ENCODE measurements at regions not wholly inside any gene's neighbourhood (a gene's known extent, or its start where the extent isn't known, plus 50 kb on each side); places are given as distances from the start of the nearest gene placed in this dataset.
A peak's percentile ranks its signal among the peaks of the same experiment; 100 is the strongest.

GRCh38 chr13:91211510-91211909 lies 136.0 kb upstream of the MIR17HG start:
- peaks cover 9% of the 10 kb centered on the region for H3K9me3 Mint-ChIP-seq
- H3K27me3 Mint-ChIP-seq (ENCODE audit: low read depth): no peaks in the 10 kb centered on the region

DNA sequence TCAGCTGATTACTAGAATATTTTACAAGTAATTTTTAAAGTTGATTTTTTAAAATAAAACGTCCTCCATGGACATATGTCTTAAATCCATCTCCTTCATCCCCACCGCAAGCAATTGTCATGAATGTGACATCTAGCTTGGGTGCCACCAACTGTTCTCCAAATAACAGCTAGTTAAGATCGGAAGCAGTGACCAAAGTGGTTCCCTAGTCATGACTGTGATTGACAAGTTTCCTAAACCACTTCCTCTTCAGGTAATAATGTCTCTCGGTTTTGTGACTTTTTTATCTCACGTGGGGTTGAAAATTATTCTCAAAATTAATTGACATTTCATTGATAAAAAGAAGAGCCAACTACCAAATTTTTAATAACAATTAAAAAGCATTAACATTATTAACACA lies 135.3 kb upstream of the MIR17HG start:
- Mint-ChIP-seq H3K9me3 (peaks cover 9% of the 10 kb centered on the region), H3K27ac (ENCODE audit: unreplicated experiment) (no peak overlapping the region), H3K4me1 (peaks cover 76% of the 10 kb centered on the region), H3K27me3 (ENCODE audit: low read depth) (no peaks in the 10 kb centered on the region), H3K36me3 (ENCODE audit: low read depth) (peaks cover 21% of the 10 kb centered on the region), H3K4me3 (no peak overlapping the region)
- TF ChIP-seq CTCF (conservative IDR thresholded peaks at IDR 0.05): no peak
- DNase-seq (ENCODE audit: low read depth, low spot score): no peak

More at GRCh38 chr13:91211510-91211909, 136.0 kb upstream of the MIR17HG start:
- no peak for TF ChIP-seq CTCF (conservative IDR thresholded peaks at IDR 0.05)
- peaks cover 76% of the 10 kb centered on the region for H3K4me1 Mint-ChIP-seq
- DNase-seq (ENCODE audit: low read depth, low spot score): no peak
- H3K4me3 Mint-ChIP-seq: peak overlapping the region; percentile 31
- H3K27ac Mint-ChIP-seq (ENCODE audit: unreplicated experiment): no peak overlapping the region
- H3K36me3 Mint-ChIP-seq (ENCODE audit: low read depth): peaks cover 21% of the 10 kb centered on the region

- DNase-seq (ENCODE audit: low read depth, low spot score): no peak
- H3K4me3 Mint-ChIP-seq: peak overlapping the region; percentile 14
- H3K9me3 Mint-ChIP-seq: peaks cover 9% of the 10 kb centered on the region
- H3K27ac Mint-ChIP-seq (ENCODE audit: unreplicated experiment): peak overlapping the region; percentile 59
- peaks cover 21% of the 10 kb centered on the region for H3K36me3 Mint-ChIP-seq (ENCODE audit: low read depth)
- TF ChIP-seq CTCF (conservative IDR thresholded peaks at IDR 0.05): no peak
- H3K4me1 Mint-ChIP-seq: peaks cover 74% of the 10 kb centered on the region
- H3K27me3 Mint-ChIP-seq (ENCODE audit: low read depth): no peaks in the 10 kb centered on the region
These were observed 133.5 kb upstream of the MIR17HG start for GRCh38 chr13:91214031-91214430.

GRCh38 chr13:91216928-91217700 lies 130.4 kb upstream of the MIR17HG start:
- DNase-seq (ENCODE audit: low read depth, low spot score): peak; percentile 64
- Mint-ChIP-seq H3K27ac (ENCODE audit: unreplicated experiment) (peak overlapping the region; percentile 51), H3K9me3 (peaks cover 2% of the 10 kb centered on the region), H3K27me3 (ENCODE audit: low read depth) (no peaks in the 10 kb centered on the region), H3K4me1 (peaks cover 74% of the 10 kb centered on the region), H3K4me3 (peak overlapping the region; percentile 77), H3K36me3 (ENCODE audit: low read depth) (peaks cover 10% of the 10 kb centered on the region)
- TF ChIP-seq CTCF (conservative IDR thresholded peaks at IDR 0.05): no peak

GRCh38 chr13:91219201-91219600 lies 128.3 kb upstream of the MIR17HG start:
- Mint-ChIP-seq H3K27me3 (ENCODE audit: low read depth) (no peaks in the 10 kb centered on the region), H3K4me1 (peaks cover 67% of the 10 kb centered on the region), H3K27ac (ENCODE audit: unreplicated experiment) (no peak overlapping the region), H3K4me3 (no peak overlapping the region), H3K36me3 (ENCODE audit: low read depth) (peaks cover 8% of the 10 kb centered on the region), H3K9me3 (peaks cover 5% of the 10 kb centered on the region)
- TF ChIP-seq CTCF (conservative IDR thresholded peaks at IDR 0.05): no peak
- DNase-seq (ENCODE audit: low read depth, low spot score): no peak
